ENCODE measurements at regions not wholly inside any gene's neighbourhood (a gene's known extent, or its start where the extent isn't known, plus 50 kb on each side); places are given as distances from the start of the nearest gene placed in this dataset.

GRCh38 chr13:84290386-84290785 lies 408.1 kb upstream of the SLITRK1 start:
- no peaks in the 10 kb centered on the region for H3K79me1 ChIP-seq (ENCODE audit: low read depth in 1 of 2, low read length in 2 of 2)
- H4K20me1 ChIP-seq (ENCODE audit: insufficient read depth, low read length), result no peaks in the 10 kb centered on the region
- H3K36me3 ChIP-seq (ENCODE audit: control insufficient read depth, insufficient read depth, low read length), result no peaks in the 10 kb centered on the region
- H3K4ac ChIP-seq (ENCODE audit: low read depth, low read length), result no peak overlapping the region
- no peak overlapping the region for H2AK5ac ChIP-seq (ENCODE audit: low read depth, low read length)
- ATAC-seq (ENCODE audit: low read depth) (no peak), DNase-seq (no peak)
- H3K56ac ChIP-seq (ENCODE audit: extremely low read depth, insufficient read depth, low read length), result no peak overlapping the region
- no peak overlapping the region for H2BK15ac ChIP-seq (ENCODE audit: low read depth, low read length)
- intact Hi-C loops (cut with micrococcal nuclease) (no loop called here), in situ Hi-C loops (cut with MboI; ENCODE audit: low sequenced_read_pairs) (no loop called here), dilution Hi-C loops (cut with HindIII; ENCODE audit: low sequenced_read_pairs, unreplicated experiment) (no loop called here)
- H3K9me1 ChIP-seq (ENCODE audit: insufficient read depth, low read length), result no peaks in the 10 kb centered on the region
- no peak overlapping the region for H2BK20ac ChIP-seq (ENCODE audit: low read depth, low read length)
- H2BK5ac ChIP-seq (ENCODE audit: low read depth, low read length, poor library complexity, severe bottlenecking), result no peak overlapping the region
- POLR2A ChIA-PET (ENCODE audit: unreplicated experiment), result no interaction called here
- no TSS peak for BruUV-seq (replicated peaks)
- no peak overlapping the region for H4K5ac ChIP-seq (ENCODE audit: low read depth, low read length)
- no peaks in the 10 kb centered on the region for H3K27me3 ChIP-seq (ENCODE audit: control insufficient read depth, insufficient read depth, low read length)
- no peak overlapping the region for H2BK120ac ChIP-seq (ENCODE audit: low read depth, low read length)
- CTCF ChIA-PET, result no interaction called here
- no peak overlapping the region for H3K9ac ChIP-seq (ENCODE audit: low read depth, low read length)
- H3K4me1 ChIP-seq (ENCODE audit: control insufficient read depth, insufficient read depth, low read length), result no peaks in the 10 kb centered on the region
- no peak overlapping the region for H4K91ac ChIP-seq (ENCODE audit: insufficient read depth, low read depth, low read length)
- no CpG with 5 or more reads among the region's 4 CpGs for WGBS, 2 experiments (ENCODE audit: extremely low coverage in 2 of 2, insufficient read length in 1 of 2)
- no peak overlapping the region for H2AFZ ChIP-seq (replicated peaks; ENCODE audit: low read length, poor library complexity)
- H3K18ac ChIP-seq (ENCODE audit: low read depth, low read length), result no peak overlapping the region
- H3K4me2 ChIP-seq (ENCODE audit: low read depth, low read length), result no peak overlapping the region
- H3K27ac ChIP-seq (ENCODE audit: insufficient read depth, low read length), result no peak overlapping the region
- TF ChIP-seq CHD1 (IDR thresholded peaks at IDR 0.05; ENCODE audit: low read depth, low read length), result no peak
- no peak for TF ChIP-seq CEBPB (IDR thresholded peaks at IDR 0.05; ENCODE audit: low read depth, low read length)
- no peak for TF ChIP-seq MAZ (IDR thresholded peaks at IDR 0.05; ENCODE audit: borderline replicate concordance, low read depth, low read length)
- TF ChIP-seq, protein P1, sequence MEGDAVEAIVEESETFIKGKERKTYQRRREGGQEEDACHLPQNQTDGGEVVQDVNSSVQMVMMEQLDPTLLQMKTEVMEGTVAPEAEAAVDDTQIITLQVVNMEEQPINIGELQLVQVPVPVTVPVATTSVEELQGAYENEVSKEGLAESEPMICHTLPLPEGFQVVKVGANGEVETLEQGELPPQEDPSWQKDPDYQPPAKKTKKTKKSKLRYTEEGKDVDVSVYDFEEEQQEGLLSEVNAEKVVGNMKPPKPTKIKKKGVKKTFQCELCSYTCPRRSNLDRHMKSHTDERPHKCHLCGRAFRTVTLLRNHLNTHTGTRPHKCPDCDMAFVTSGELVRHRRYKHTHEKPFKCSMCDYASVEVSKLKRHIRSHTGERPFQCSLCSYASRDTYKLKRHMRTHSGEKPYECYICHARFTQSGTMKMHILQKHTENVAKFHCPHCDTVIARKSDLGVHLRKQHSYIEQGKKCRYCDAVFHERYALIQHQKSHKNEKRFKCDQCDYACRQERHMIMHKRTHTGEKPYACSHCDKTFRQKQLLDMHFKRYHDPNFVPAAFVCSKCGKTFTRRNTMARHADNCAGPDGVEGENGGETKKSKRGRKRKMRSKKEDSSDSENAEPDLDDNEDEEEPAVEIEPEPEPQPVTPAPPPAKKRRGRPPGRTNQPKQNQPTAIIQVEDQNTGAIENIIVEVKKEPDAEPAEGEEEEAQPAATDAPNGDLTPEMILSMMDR (conservative IDR thresholded peaks at IDR 0.05; ENCODE audit: low read depth, low read length), result no peak
- TF ChIP-seq USF2 (IDR thresholded peaks at IDR 0.05; ENCODE audit: low read depth, low read length), result no peak
- TF ChIP-seq RFX5 (IDR thresholded peaks at IDR 0.05; ENCODE audit: low read depth, low read length), result no peak
- no peak overlapping the region for H2AK9ac ChIP-seq (replicated peaks; ENCODE audit: low read depth, low read length, poor library complexity)
- H3K9me3 ChIP-seq (ENCODE audit: control insufficient read depth, insufficient read depth, low read length), result no peaks in the 10 kb centered on the region
- no peak overlapping the region for H3K23ac ChIP-seq (ENCODE audit: low read depth, low read length)
- no peak overlapping the region for H3K14ac ChIP-seq (replicated peaks; ENCODE audit: low read depth, low read length)
- no peak overlapping the region for H4K8ac ChIP-seq (ENCODE audit: low read depth in 2 of 2, low read length in 2 of 2)
- H3K4me3 ChIP-seq (ENCODE audit: insufficient read depth, low read depth, low read length), result no peak overlapping the region

Measured in IMR-90 (cell line).